OCI-LY3 (cell line): ENCODE measurements at regions not wholly inside any gene's neighbourhood (a gene's known extent, or its start where the extent isn't known, plus 50 kb on each side); places are given as distances from the start of the nearest gene placed in this dataset.

Experiments used
- CTCF ChIP-seq: fragments of 200-600, 300-600 bp; sonication (generic); IDR thresholded peaks from 2 replicates; pipeline ENCODE4 v1.5.1; 2014; ENCODE audit warnings: antibody characterized with exemption, low read length, low read depth
- EZH2phosphoT487 ChIP-seq: fragments of 200-600 bp; shearing (Covaris generic); IDR thresholded peaks from 2 replicates; pipeline ENCODE4 v1.6.1; 2018; ENCODE audit warnings: antibody characterized with exemption, mixed run types, low read depth

- no peak for TF ChIP-seq CTCF
- TF ChIP-seq EZH2phosphoT487: no peak
These were observed 113.3 kb upstream of the GBE1 start for GRCh38 chr3:81874738-81875137.
